ENCODE measurements at regions not wholly inside any gene's neighbourhood (a gene's known extent, or its start where the extent isn't known, plus 50 kb on each side); places are given as distances from the start of the nearest gene placed in this dataset.

DNA sequence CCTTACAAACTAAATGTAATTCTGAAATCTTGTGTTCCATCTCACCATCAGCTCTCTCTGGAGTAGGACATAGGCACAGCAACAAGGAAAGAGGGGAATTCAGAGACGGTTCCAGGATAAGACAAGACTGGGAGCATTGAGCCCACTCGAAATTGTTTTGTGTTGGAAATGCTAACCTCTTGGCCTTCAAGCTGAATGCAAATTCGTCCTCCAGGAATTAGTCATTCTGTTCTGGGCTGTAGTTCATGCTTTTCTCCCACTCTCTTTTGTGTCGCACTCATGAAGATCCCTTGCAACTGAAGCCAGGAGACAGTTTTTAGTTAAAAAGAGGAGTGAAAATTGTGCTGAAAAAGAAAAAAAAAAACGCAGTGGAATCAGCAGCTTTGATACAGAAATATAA, 121.7 kb upstream of the SEMA6A start:
- TF ChIP-seq CTCF (IDR thresholded peaks at IDR 0.05) (no peak), POLR2A (IDR thresholded peaks at IDR 0.05) (no peak)

All from Peyer's patch (tissue), 4 donors.